ENCODE measurements at regions not wholly inside any gene's neighbourhood (a gene's known extent, or its start where the extent isn't known, plus 50 kb on each side); places are given as distances from the start of the nearest gene placed in this dataset.

GRCh38 chr21:28518630-28519029 is 474.0 kb downstream of the LTN1 start:
- TF ChIP-seq, protein P1, sequence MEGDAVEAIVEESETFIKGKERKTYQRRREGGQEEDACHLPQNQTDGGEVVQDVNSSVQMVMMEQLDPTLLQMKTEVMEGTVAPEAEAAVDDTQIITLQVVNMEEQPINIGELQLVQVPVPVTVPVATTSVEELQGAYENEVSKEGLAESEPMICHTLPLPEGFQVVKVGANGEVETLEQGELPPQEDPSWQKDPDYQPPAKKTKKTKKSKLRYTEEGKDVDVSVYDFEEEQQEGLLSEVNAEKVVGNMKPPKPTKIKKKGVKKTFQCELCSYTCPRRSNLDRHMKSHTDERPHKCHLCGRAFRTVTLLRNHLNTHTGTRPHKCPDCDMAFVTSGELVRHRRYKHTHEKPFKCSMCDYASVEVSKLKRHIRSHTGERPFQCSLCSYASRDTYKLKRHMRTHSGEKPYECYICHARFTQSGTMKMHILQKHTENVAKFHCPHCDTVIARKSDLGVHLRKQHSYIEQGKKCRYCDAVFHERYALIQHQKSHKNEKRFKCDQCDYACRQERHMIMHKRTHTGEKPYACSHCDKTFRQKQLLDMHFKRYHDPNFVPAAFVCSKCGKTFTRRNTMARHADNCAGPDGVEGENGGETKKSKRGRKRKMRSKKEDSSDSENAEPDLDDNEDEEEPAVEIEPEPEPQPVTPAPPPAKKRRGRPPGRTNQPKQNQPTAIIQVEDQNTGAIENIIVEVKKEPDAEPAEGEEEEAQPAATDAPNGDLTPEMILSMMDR (IDR thresholded peaks at IDR 0.05) = no peak
- intact Hi-C loops (cut with DNase I, micrococcal nuclease) = no loop called here
- DNase-seq = no peak
- H3K4me1 ChIP-seq (ENCODE audit: low read depth) = no peaks in the 10 kb centered on the region
- H3K36me3 ChIP-seq (ENCODE audit: low read depth) = no peaks in the 10 kb centered on the region
- ATAC-seq = no peak
- no peak overlapping the region for H3K4me3 ChIP-seq
- H3K9me3 ChIP-seq = no peaks in the 10 kb centered on the region

- DNase-seq = peak; percentile 54 to 83 (median 77)
- intact Hi-C loops (cut with DNase I, micrococcal nuclease) = no loop called here
- ATAC-seq = peak; percentile 95
- TF ChIP-seq, protein P1 (IDR thresholded peaks at IDR 0.05) = peak; percentile 35
- no peaks in the 10 kb centered on the region for H3K4me1 ChIP-seq (ENCODE audit: low read depth)
- no peak overlapping the region for H3K4me3 ChIP-seq
- H3K36me3 ChIP-seq (ENCODE audit: low read depth) = no peaks in the 10 kb centered on the region
- no peaks in the 10 kb centered on the region for H3K9me3 ChIP-seq
Observed at GRCh38 chr21:28516991-28517592, 475.6 kb downstream of the LTN1 start.

- DNase-seq (no peak), ATAC-seq (no peak)
- no peak overlapping the region for H3K4me3 ChIP-seq
- TF ChIP-seq, protein P1 (IDR thresholded peaks at IDR 0.05) = no peak
- intact Hi-C loops (cut with DNase I, micrococcal nuclease) = no loop called here
- H3K9me3 ChIP-seq = no peaks in the 10 kb centered on the region
- H3K36me3 ChIP-seq (ENCODE audit: low read depth) = no peaks in the 10 kb centered on the region
- no peaks in the 10 kb centered on the region for H3K4me1 ChIP-seq (ENCODE audit: low read depth)
Observed at GRCh38 chr21:28516021-28516420, 476.7 kb downstream of the LTN1 start.

DNA sequence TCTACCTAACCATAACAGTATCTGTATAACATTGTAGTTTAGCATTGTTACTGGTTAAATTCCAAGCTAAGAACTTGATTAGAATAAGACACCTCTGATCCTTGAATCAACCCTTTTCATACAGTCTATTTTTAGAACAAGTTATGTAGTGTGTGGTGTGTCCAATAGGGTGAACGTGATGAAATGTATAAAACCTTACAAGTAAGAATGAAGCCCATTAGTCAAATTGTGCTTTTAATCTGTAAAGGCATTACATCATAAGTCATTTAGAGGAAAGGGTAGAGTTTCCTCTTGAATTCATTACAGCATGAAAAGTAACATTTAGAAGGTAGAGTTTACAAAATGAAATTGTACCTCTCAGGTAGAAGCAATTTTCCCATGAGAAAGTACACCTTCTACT is 479.2 kb downstream of the LTN1 start:
- DNase-seq (no peak), ATAC-seq (no peak)
- TF ChIP-seq, protein P1 (IDR thresholded peaks at IDR 0.05) = no peak
- intact Hi-C loops (cut with DNase I, micrococcal nuclease) = no loop called here
- Histone ChIP-seq H3K4me1 (ENCODE audit: low read depth) (no peaks in the 10 kb centered on the region), H3K4me3 (no peak overlapping the region), H3K36me3 (ENCODE audit: low read depth) (no peaks in the 10 kb centered on the region), H3K9me3 (no peaks in the 10 kb centered on the region)

DNA sequence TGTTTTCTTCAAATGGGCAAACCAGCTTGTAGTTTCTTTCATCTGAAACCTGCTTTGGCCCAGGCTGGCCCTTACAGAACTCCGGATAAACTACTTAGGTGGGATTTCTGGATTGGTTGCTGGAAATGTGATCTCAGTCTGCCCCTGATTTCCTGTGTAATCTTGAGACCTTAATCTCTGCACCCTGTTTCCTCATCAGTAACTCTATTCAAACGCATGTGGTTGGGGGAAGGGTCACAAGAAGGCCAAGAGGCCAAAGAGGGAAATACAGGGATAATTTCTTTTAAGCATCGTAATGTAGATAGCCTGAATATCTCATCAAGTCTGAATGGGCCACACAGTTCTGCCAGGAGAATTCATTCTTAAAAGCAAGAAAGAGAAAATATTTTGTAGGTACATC is 483.6 kb downstream of the LTN1 start:
- DNase-seq (no peak), ATAC-seq (no peak)
- TF ChIP-seq, protein P1 (IDR thresholded peaks at IDR 0.05) = no peak
- H3K4me3 ChIP-seq = no peak overlapping the region
- H3K4me1 ChIP-seq (ENCODE audit: low read depth) = no peaks in the 10 kb centered on the region
- intact Hi-C loops (cut with DNase I, micrococcal nuclease) = no loop called here
- H3K36me3 ChIP-seq (ENCODE audit: low read depth) = no peaks in the 10 kb centered on the region
- H3K9me3 ChIP-seq = peaks cover 10% of the 10 kb centered on the region

- Histone ChIP-seq H3K4me3 (no peak overlapping the region), H3K36me3 (ENCODE audit: low read depth) (no peaks in the 10 kb centered on the region), H3K4me1 (ENCODE audit: low read depth) (no peaks in the 10 kb centered on the region), H3K9me3 (peaks cover 10% of the 10 kb centered on the region)
- ATAC-seq (no peak), DNase-seq (no peak)
- TF ChIP-seq, protein P1 (IDR thresholded peaks at IDR 0.05) = no peak
- intact Hi-C loops (cut with DNase I, micrococcal nuclease) = no loop called here
Observed at GRCh38 chr21:28508126-28508525, 484.6 kb downstream of the LTN1 start.
